ENCODE measurements at regions not wholly inside any gene's neighbourhood (a gene's known extent, or its start where the extent isn't known, plus 50 kb on each side); places are given as distances from the start of the nearest gene placed in this dataset.
"Not testable (repeated sequence)": the region's sequence is repeated elsewhere in the genome, so short reads cannot be mapped to it uniquely, and the experiment has no call there.

GRCh38 chr3:152671446-152672319, 163.2 kb upstream of the P2RY1 start:
- no peak for DNase-seq

GRCh38 chr3:152672320-152672649, 162.6 kb upstream of the P2RY1 start:
- no peak for DNase-seq

- DNase-seq: no peak
Observed at GRCh38 chr3:152676810-152677379, 158.0 kb upstream of the P2RY1 start.

- no peak for DNase-seq
Observed at GRCh38 chr3:152677491-152677890, 157.4 kb upstream of the P2RY1 start.

- DNase-seq: no peak
Observed at GRCh38 chr3:152682477-152682876, 152.5 kb upstream of the P2RY1 start.

GRCh38 chr3:152683521-152683999, 151.4 kb upstream of the P2RY1 start:
- no peak for DNase-seq

GRCh38 chr3:152684279-152684678, 150.7 kb upstream of the P2RY1 start:
- DNase-seq: no peak

GRCh38 chr3:152688313-152688712, 146.6 kb upstream of the P2RY1 start:
- DNase-seq: no peak

- DNase-seq: not testable (repeated sequence)
Observed at GRCh38 chr3:152692326-152692725, 142.6 kb upstream of the P2RY1 start.

- DNase-seq: not testable (repeated sequence)
Observed at GRCh38 chr3:152693521-152694250, 141.2 kb upstream of the P2RY1 start.

- DNase-seq: no peak
Observed at GRCh38 chr3:152695840-152696239, 139.1 kb upstream of the P2RY1 start.

- DNase-seq: no peak
Observed at GRCh38 chr3:152696962-152697361, 138.0 kb upstream of the P2RY1 start.

- no peak for DNase-seq
Observed at GRCh38 chr3:152703245-152703890, 131.6 kb upstream of the P2RY1 start.

- DNase-seq: no peak
Observed at GRCh38 chr3:152706991-152707713, 127.8 kb upstream of the P2RY1 start.

- DNase-seq: no peak
Observed at GRCh38 chr3:152709659-152710058, 125.3 kb upstream of the P2RY1 start.

- DNase-seq: no peak
Observed at GRCh38 chr3:152710549-152710948, 124.4 kb upstream of the P2RY1 start.

GRCh38 chr3:152713989-152714388, 120.9 kb upstream of the P2RY1 start:
- DNase-seq: no peak

- DNase-seq: no peak
Observed at GRCh38 chr3:152714507-152714906, 120.4 kb upstream of the P2RY1 start.

- DNase-seq: no peak
Observed at GRCh38 chr3:152717252-152717651, 117.7 kb upstream of the P2RY1 start.

GRCh38 chr3:152718810-152719209, 116.1 kb upstream of the P2RY1 start:
- no peak for DNase-seq

GRCh38 chr3:152719264-152719663, 115.7 kb upstream of the P2RY1 start:
- peak; percentile 50 for DNase-seq

GRCh38 chr3:152720951-152721718, 113.8 kb upstream of the P2RY1 start:
- DNase-seq: no peak
